ENCODE measurements at regions not wholly inside any gene's neighbourhood (a gene's known extent, or its start where the extent isn't known, plus 50 kb on each side); places are given as distances from the start of the nearest gene placed in this dataset.

DNA sequence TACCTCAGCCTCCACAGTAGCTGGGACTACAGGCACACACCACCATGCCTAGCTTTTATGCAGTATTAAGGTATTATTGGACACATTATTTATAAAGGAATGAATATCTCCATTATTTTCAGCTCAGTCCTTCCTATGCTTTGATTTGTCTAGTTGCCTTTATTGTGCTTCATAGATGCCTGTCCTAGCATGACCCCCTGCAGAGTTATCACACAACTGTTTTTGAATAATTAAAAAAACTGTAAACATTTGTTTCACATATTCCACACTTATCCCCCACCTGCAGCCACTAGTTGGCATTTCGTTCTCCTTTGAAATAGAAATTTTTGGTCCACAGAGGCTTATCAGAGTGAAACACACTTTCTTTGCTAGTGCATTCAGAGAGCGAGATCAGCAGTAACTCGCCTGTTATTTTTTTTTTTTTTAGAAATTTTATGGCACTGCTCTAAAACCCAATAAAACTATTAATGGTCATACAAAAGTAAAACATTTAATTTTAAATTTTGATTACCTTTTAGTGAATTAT lies 151.8 kb upstream of the RASA1 start:
- TF ChIP-seq, protein P1, sequence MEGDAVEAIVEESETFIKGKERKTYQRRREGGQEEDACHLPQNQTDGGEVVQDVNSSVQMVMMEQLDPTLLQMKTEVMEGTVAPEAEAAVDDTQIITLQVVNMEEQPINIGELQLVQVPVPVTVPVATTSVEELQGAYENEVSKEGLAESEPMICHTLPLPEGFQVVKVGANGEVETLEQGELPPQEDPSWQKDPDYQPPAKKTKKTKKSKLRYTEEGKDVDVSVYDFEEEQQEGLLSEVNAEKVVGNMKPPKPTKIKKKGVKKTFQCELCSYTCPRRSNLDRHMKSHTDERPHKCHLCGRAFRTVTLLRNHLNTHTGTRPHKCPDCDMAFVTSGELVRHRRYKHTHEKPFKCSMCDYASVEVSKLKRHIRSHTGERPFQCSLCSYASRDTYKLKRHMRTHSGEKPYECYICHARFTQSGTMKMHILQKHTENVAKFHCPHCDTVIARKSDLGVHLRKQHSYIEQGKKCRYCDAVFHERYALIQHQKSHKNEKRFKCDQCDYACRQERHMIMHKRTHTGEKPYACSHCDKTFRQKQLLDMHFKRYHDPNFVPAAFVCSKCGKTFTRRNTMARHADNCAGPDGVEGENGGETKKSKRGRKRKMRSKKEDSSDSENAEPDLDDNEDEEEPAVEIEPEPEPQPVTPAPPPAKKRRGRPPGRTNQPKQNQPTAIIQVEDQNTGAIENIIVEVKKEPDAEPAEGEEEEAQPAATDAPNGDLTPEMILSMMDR (IDR thresholded peaks at IDR 0.05): no peak
- TF ChIP-seq POLR2A (IDR thresholded peaks at IDR 0.05) (no peak), POLR2AphosphoS5 (IDR thresholded peaks at IDR 0.05) (no peak)
- Histone ChIP-seq H3K4me3 (no peak overlapping the region), H3K4me1 (peaks cover 0 to 6% of the 10 kb centered on the region in 2 donors), H3K36me3 (no peaks in the 10 kb centered on the region), H3K27ac (no peak overlapping the region), H3K27me3 (no peaks in the 10 kb centered on the region), H3K9me3 (no peaks in the 10 kb centered on the region)
- DNase-seq (ENCODE audit: low spot score in 2 of 2): no peak
- intact Hi-C loops (cut with DNase I; ENCODE audit: low total_unique reads): no loop called here

DNA sequence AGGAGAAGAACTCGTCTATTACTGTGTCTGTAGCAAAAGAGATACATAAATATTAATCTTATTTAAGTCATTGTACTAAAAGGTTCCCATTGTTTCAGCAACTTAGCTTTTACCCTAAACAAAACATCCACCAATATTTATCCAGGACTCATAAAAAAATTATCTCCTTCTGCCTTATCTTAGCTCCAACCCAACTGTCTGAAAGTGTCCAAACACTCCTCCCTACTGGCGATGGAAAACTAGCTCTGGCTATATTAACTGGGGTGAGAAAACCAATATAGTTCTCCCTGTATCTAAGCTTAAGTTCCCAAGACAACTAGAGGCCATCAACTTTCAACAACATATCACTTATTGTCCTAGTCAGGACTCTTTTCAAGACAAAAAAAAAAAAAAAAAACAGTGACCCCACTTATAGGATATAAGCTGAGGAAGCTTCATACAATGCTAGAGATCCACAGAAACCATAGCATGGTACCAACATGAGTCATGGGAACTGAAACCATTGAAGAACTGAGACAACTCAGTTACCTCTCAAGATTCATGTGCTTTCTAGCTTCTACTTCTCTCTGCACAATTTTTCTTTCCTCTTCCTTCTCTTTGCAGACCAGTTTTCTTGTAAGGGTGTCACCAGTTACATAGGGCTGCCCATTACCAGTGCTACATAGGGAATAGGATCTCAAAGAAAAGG lies 150.7 kb upstream of the RASA1 start:
- peaks cover 0 to 6% of the 10 kb centered on the region in 2 donors for H3K4me1 ChIP-seq
- no peak overlapping the region for H3K4me3 ChIP-seq
- no peak for DNase-seq (ENCODE audit: low spot score in 2 of 2)
- intact Hi-C loops (cut with DNase I; ENCODE audit: low total_unique reads): no loop called here
- H3K27ac ChIP-seq: no peak overlapping the region
- H3K9me3 ChIP-seq: no peaks in the 10 kb centered on the region
- H3K36me3 ChIP-seq: no peaks in the 10 kb centered on the region
- H3K27me3 ChIP-seq: no peaks in the 10 kb centered on the region
- TF ChIP-seq POLR2A (IDR thresholded peaks at IDR 0.05): no peak
- TF ChIP-seq, protein P1 (IDR thresholded peaks at IDR 0.05): no peak
- no peak for TF ChIP-seq POLR2AphosphoS5 (IDR thresholded peaks at IDR 0.05)

DNA sequence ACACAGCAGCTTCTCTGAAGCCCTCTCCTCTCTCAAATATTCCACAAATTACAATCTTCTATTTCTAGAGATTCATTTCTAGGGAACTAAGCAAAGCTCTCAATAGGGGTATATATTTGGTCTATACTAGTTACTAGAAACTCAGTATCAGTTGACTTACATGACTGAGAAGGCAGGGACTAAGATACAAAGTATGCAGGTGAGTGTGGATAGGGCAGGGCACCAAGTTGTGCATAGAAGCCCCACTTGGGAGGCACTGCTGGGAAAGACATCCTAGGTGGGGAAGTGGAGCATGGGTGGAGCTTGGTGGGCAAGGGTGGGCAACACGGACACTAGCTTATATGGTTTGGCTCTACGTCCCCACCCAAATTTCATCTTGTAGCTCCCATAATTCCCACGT lies 148.1 kb upstream of the RASA1 start:
- TF ChIP-seq POLR2AphosphoS5 (IDR thresholded peaks at IDR 0.05): no peak
- TF ChIP-seq POLR2A (IDR thresholded peaks at IDR 0.05): no peak
- intact Hi-C loops (cut with DNase I; ENCODE audit: low total_unique reads): no loop called here
- DNase-seq (ENCODE audit: low spot score in 2 of 2): no peak
- Histone ChIP-seq H3K36me3 (no peaks in the 10 kb centered on the region), H3K4me1 (peaks cover 0 to 6% of the 10 kb centered on the region in 2 donors), H3K27ac (peak overlapping the region; percentile 66 to 80), H3K4me3 (no peak overlapping the region), H3K9me3 (no peaks in the 10 kb centered on the region), H3K27me3 (no peaks in the 10 kb centered on the region)

DNA sequence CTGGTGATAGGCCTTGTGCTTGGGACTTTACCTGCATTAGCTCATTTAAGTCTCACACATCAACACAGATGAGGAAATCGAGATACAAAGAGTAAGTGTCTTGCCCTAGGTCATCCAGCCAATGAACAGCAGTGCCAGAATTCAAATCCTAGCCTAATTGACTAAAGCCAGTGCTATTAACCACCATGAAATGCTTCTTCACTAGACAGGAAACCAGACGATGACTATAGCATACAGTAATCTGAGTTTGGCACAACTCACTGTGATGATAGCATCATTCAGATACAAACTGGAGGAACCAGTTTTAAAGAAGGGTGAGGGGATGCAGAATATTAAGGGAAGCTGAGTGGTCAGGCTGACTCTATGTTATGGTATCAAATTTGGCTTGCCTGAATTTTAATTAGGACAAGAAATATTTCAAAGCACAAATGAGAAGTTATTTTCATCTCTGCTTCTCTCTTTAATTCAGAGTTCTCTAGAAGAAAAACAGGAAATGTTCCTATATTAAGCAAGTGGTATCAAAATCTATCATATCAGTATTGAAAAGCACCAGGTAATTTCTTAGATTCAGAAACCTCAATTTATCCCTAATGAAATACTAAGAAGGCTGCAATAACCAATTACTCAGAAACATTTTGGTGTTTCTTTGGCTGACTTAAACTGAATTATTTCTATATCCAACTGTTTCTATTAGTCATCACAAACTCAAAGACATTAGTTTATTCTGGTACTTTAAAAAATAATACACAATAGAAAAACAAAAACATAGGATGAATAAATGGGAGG lies 147.0 kb upstream of the RASA1 start:
- Histone ChIP-seq H3K36me3 (no peaks in the 10 kb centered on the region), H3K27me3 (no peaks in the 10 kb centered on the region), H3K27ac (peak overlapping the region; percentile 66 to 80), H3K4me1 (peaks cover 0 to 6% of the 10 kb centered on the region in 2 donors), H3K9me3 (no peaks in the 10 kb centered on the region), H3K4me3 (no peak overlapping the region)
- TF ChIP-seq, protein P1 (IDR thresholded peaks at IDR 0.05): no peak
- TF ChIP-seq POLR2A (IDR thresholded peaks at IDR 0.05) (no peak), POLR2AphosphoS5 (IDR thresholded peaks at IDR 0.05) (no peak)
- intact Hi-C loops (cut with DNase I; ENCODE audit: low total_unique reads): no loop called here
- no peak for DNase-seq (ENCODE audit: low spot score in 2 of 2)

DNA sequence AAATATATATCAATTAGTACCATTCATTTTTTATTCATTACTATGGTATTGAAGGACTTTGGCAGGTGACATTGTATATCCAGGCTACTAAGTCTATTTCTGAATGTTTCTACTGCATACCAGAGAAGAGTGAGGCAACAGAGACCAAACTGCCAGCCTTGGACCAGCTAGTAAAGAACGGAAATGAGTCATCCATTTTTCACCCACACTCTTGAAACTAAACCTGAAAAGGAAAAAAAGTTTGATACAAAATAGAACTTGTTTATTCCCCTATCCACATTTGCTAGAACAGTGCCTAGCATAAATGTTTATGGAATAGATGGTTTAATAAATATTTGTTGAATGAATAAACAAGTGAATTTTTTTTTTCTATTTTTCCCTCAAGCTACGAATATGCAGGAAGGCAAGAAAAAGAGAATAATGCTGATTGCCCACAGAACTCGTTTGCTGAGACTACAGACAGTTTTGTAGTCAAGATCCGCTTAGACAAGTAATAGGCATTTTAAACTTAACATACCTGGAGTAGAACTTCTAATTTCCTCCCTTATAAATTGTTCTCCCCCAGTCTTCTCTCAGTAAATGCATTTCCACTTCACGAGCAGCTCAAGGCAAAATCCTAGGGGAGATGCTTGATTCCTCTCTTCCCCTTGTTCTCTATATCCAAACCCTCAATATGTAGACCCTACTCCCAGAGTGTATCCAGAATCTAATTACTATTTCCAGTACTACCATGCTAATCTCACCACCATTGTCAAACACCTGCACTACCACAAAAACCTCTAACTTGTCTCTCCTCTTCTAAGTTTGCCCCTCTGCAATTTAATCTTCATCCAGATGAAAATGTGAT lies 146.2 kb upstream of the RASA1 start:
- Histone ChIP-seq H3K36me3 (no peaks in the 10 kb centered on the region), H3K4me1 (peaks cover 0 to 6% of the 10 kb centered on the region in 2 donors), H3K4me3 (no peak overlapping the region), H3K27me3 (no peaks in the 10 kb centered on the region), H3K9me3 (no peaks in the 10 kb centered on the region), H3K27ac (peak overlapping the region; percentile 23 to 72)
- peak in 1 of 2 donors; percentile 41 for DNase-seq (ENCODE audit: low spot score in 2 of 2)
- intact Hi-C loops (cut with DNase I; ENCODE audit: low total_unique reads): no loop called here
- TF ChIP-seq, protein P1 (IDR thresholded peaks at IDR 0.05): no peak
- TF ChIP-seq POLR2A (IDR thresholded peaks at IDR 0.05) (no peak), POLR2AphosphoS5 (IDR thresholded peaks at IDR 0.05) (no peak)

Measured in breast epithelium (tissue), 4 donors.